ENCODE measurements at regions not wholly inside any gene's neighbourhood (a gene's known extent, or its start where the extent isn't known, plus 50 kb on each side); places are given as distances from the start of the nearest gene placed in this dataset.

DNA sequence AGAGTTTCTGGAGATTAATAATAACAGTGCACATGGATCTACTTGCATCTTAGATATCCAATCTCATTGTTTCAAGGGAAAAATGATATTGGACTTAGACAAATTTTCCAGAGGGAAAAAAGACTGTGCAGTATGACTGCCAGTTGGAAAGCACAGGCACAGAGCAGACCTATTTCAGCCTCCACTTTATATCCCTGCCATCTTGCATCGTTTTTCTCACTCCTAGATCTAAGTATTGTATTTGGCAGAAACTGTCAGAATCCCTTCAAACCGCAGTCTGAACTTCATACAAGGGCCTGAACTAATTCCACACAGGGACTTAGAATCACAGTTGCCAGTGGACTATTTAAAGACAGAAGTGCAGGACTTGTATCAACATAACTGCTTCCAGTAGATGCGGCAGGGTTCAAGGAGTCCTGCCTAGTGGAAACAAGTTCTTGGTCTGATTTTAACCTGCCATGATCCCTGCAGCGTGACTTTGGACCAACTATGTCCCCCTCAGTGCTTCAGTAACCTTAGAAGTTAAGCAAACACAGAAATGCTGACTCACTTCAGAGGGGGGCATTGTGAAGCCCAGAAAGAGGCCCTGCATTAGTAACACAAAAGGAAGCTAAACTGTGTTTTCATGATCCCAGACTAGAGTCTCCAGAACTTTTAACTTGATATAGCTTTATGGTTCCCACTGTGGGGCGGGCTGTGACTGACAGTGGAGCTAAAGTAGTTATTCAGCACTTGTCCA, 95.7 kb upstream of the PALS2 start:
- DNase-seq: no peak

DNA sequence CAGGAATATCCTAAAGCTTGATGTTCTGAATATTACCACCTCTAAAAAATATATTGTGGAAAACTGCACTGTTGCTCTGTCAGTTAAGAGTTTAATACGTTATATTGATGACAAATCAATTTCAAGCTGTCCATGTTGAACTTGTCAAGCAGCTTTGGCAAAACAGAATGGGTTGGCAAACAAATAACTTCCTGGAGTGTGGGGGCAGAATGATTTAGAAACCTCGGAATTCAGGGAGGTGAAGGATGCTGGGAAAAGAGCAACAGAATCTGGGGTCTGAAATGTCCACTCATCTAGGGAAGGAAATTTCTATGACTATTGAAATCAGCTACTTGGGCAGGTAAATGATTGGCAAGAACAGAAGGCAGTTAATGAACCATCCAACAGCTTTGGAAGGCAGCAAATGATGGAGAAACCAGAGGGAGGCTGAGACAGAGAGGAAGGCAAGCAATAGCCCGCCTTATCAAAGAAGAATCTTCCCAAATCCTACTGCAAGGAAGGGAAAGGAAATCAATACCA, 95.1 kb upstream of the PALS2 start:
- DNase-seq: no peak

DNA sequence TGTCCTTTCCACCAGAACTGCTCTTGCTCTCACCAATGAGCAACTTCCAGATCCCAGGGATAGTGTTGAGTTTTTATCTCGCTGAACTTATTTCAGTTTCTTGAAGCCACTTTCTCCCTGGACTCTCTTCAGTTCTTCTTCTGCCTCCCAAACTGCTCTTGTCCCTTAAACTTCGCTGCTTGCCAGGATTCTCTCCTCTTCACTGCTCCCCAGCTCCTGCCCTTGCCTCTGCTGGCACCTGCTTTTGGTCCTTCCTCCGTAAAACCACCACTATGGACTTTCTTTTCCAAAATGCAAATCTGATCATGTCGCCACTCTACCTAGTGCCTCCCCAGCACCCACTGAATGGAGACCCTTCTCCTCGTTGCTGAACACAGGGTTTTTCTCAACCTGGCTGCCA, 92.8 kb upstream of the PALS2 start:
- DNase-seq: no peak

DNA sequence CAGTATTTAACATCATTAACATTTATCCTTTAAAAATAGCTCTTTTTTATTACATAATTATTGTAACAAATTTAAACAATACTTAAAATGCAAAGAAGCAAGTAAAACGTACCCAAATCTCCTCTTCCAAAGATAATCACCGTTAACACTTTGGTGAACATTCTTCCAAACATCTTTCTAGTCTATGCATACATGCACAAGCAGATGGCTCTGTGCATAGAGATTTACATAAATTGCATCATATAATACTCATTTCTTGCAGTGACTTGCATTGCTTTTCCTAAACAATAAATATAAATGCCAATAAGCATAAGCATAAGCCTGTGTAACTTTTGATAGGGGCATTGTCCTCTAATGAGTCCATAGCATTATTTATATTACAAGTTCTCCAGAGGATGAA, 89.4 kb upstream of the PALS2 start:
- no peak for DNase-seq

DNA sequence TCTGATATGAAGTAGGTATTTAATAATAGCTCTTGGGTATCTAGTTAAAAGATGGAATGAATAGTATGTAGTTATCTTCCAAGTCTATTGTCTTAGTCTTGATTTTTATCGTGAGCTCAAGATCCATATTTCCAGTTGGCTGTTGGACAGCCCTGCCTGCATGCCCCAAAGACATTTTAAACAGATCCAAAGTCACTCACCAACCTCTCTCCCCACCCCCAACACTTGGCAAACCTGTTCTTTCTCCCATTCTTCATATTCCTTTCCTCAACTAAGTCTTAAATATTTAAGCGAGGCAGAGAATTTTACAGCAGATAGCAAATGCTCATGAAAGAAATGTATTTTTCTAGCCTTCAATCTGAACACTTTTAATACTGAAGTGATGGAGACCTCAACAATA, 80.7 kb upstream of the PALS2 start:
- no peak for DNase-seq

DNA sequence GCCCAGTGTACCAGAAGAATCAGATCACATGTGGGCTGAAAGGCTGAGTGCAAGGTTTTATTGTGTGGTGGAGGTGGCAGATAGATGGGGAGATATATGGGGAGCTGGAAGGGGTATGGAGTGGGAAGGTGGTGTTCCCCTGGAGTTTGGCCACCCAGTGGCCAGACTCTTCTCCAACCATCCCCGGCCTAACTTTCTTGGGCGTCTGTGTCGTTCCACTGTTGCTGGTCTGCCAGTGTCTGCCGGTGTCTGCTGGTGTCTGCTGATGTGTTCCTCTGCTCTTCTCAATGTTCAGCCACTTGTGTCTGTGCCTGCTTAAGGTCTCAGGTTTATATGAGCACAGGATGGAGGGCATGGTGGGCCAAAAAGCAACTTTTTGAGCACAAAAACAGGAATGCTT, 78.4 kb upstream of the PALS2 start:
- DNase-seq: no peak

DNA sequence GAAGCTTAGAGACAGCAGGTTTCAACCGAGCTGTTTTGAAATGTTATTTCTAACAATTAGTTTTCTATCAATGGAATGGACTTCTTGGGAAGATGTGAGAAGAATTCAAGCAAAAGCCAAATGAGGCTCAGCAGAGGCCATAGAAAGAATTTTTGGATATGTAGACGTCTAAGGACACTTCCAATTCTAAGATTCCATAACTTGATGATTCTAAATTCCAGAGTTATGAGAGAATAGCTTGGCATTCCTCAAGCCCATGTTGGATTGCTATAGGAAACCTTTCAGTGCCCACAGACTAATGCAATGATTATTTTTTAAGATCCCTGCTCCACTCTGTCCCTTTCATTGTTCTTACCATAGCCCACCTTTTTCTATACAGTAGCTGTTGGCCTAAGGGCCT, 77.2 kb upstream of the PALS2 start:
- DNase-seq: no peak

DNA sequence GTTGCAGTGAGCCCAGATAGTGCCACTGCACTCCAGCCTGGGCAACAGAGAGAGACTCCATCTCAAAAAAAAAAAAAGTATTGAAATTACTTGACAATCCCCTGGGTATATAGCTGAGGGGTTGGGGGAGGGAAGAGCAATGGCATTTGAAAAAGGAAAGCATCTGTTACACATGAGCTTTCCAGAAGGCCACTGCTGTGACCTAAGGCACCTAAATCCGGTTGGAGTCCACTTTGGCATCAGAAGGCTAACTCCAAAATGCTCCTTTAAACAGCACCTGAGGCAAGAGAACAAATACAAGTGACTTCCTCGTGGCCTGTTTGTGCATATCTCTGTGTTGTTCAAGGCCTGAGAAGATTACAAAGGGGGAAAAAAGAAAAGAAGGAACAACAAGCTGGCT, 74.8 kb upstream of the PALS2 start:
- no peak for DNase-seq

DNA sequence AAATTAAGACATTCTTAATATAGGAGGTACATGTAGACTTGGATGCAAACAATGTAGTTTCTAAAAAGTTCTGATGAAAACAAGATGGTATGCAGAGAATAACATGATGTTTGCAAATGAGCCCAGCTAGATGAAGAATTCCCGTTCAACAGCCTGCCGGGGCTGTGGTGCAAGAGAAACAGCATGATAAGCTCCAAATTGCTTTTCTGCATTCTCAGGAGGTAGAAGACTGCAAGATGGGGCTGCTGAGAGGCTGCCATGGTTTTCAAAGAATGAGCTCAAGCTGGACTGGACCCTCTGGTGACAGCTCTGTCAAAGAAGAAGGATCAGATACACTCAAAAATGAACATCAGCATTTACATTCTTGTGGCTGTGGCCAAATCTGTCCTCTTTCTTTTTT, 73.4 kb upstream of the PALS2 start:
- DNase-seq: no peak

DNA sequence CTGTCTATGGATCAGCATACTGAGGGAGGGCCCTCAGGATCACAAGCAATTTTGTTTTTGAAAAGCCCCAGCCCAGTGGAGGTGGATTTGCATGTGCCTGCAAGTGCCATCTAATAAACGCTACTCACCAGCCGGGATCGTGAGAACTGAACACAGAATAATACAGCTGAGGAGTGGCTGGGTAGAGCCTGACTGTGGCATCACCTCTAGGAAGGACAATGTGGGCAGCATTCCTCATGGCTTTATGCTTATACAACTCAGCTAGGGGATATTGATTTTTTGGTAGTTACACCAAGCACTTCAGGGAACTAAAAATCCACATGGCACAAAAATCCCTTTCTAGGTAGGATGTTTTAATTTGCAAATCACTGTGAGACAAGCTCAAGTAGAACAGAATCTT, 72.7 kb upstream of the PALS2 start:
- DNase-seq: no peak

DNA sequence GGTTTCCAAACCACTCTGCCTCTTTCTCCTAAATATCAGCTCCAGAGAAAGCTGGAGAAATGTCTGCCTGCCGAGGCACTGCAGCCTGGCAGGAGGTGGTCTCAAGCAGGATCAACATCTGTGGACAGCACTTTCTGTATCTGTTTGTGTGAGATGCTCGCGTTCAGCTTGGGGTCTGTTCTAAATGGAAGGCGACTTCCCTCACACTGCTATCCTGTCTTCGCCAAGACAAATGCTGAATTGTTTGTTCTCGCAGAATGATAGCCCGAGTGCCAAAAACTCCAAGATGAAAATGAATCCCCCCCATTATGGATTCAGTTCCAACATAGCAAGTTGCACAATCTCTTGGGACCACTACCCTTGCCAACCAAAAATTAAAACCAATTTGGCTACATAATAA, 72.2 kb upstream of the PALS2 start:
- DNase-seq: no peak

DNA sequence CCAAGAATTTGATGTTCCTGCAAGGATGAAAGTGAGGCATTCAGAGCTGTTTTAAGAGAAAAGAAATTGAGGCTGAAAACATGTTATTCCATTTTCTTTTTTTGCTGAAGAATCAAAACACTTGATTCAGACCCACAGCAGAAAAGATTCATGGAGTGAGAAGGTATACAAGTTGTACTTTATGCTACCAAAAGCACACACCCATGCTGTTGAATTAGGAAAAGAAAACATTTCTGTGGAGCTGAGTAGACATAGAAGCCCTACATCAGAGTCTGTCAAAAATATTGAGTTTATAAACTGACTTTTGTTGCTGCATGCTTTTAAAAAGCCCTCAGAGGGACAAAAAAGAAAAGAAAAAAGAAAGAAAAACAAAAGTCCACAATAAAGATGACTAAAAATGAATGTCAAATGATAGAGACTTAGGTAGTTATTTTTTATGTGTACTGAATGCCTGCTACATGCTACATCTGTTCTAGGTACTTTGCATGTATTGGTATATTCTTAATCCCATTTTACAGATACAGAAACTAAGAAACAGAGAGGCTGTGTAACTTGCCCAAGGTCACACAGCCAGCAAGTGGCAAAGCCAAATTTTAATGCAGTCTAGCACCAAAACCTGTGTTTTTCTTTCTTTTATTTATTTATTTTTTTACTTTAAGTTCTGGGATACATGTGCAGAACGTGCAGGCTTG, 71.7 kb upstream of the PALS2 start:
- no peak for DNase-seq

DNA sequence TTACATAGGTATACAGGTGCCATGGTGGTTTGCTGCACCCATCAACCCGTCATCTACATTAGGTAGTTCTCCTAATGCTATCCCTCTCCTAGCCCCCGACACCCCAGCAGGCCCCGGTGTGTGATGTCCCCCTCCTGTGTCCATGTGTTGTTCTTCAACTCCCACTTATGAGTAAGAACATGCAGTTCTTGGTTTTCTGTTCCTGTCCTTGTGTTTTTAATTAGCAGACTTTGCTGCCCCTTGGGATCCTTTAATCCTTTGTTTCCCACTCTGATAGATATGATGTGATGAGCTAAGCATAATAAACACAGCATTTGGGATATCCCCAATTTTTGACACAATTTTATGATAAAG, 71.1 kb upstream of the PALS2 start:
- no peak for DNase-seq

DNA sequence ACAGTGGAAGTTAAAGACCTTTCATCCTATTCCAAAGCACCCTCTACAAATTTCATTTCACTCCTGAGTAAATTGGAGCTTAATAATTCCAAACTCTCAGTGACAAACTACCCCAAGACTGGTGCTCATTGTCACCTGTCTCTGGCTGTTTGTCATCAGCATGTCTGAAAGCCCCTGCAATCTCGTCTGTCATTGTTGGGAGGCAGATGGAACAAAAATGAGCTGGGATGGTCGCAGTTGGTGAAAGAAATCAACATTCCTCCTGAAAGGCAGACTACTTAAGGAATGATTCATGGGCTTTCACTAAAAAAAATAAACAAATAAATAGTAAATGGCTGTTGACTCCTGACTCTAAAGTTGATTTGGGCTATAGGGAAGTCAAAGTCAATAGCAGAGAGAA, 69.7 kb upstream of the PALS2 start:
- DNase-seq: no peak

DNA sequence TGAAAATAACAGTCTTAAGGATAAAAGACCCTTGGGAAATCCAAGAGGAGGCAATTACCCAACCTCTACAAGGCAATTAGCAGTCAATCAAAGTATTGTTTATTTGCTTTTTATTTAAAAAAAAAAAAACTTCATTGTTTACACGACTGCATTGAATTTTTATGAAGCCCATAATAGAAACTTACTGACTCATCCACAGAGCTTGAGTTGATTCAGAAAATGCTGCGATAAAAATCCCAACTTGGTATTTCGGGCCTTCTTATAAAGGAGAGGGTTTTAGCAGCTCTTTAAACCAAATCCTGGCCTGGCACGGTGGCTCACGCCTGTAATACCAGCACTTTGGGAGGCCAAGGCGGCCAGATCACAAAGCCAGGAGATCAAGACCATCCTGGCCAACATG, 69.2 kb upstream of the PALS2 start:
- no peak for DNase-seq

DNA sequence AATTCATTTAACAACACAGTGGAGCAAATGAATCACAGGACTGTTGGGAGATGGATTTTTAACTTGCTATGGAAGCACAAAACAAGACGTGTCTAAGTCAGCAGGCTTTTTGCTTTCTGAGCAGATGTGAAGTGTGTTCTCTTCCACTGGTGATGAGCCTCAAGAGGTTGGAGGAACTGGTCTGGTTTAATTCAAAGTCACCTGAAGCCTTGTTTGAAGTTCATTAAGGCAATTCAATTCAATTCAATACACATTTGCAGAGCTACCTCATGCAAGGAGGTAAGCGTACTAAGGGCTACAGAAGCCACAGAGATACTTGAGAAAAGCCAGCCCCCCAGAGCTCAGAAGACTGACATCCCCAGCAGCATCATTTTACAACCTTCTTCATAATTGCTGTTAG, 68.4 kb upstream of the PALS2 start:
- DNase-seq: no peak

DNA sequence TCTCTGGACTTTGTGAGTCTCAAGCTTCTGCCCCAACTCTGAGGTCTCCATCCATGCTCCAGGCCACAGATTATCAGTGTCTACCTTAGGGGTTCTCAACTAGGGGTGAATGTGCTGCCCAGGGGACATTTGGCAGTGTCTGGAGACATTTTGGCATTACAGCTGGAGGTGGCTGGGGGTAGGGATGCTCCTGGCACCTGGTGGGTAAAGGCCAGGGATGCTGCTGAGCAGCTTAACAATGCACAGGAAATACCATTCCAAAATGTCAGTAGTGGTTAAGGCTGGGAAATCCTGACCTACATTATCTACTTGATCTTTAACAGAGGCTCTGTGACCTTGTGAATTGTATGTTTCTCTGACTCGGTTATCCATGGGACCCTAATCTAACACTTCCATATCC, 67.3 kb upstream of the PALS2 start:
- no peak for DNase-seq

DNA sequence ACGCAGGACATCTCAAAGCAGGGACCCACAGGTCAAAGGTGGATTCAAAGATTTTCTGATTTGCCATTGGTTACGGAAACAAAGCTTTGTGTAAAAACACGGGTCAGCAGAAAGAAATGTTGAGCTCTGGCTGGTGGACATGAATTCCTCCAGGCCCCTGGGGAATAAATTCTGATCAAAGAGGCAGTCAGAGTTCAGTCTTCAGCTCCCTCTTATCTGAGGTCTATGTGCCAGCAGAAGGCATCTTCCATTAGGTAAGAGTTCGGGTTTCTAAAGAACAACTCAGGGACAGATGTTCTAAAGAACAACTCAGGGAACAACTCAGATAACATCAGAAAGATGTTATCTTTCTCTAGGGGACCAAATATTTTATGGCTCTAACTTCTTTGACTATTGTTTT, 64.9 kb upstream of the PALS2 start:
- no peak for DNase-seq

DNA sequence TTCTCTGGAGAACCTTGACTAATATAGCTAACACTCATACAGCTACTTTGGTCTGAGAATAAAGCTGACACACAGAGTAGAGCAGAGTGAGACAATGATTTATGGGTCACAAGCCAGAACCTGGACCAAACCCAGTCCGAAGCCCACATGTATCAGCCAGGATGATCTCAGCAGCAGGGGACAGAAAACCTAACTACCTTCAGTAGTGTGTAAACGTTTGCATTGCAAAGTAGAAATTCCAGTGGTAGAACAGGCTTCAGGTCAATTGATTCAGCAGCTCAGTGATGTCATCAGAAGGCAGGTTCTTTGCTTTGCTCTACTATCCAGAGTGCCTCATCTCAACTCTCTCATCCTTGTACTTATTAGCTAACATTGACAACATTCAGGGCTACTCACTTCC, 62.5 kb upstream of the PALS2 start:
- DNase-seq: no peak

DNA sequence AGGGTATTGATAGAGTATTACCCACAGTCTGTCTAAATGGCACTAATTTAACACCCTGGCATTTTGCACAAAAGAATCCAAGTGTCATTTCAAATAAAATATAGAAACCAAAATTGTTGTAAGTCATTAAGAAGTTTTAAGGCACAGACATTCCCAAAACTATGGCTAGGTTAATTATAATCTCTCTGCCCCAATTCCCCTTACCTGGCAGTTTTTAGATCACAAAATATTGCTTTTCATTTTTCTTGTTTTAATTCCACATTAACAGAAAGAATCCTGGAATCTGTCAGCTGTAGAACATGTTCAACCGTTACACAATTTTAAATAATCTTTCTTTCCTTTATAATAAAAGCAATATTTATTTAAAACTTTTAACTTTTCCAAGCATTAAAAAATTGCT, 56.1 kb upstream of the PALS2 start:
- no peak for DNase-seq

DNA sequence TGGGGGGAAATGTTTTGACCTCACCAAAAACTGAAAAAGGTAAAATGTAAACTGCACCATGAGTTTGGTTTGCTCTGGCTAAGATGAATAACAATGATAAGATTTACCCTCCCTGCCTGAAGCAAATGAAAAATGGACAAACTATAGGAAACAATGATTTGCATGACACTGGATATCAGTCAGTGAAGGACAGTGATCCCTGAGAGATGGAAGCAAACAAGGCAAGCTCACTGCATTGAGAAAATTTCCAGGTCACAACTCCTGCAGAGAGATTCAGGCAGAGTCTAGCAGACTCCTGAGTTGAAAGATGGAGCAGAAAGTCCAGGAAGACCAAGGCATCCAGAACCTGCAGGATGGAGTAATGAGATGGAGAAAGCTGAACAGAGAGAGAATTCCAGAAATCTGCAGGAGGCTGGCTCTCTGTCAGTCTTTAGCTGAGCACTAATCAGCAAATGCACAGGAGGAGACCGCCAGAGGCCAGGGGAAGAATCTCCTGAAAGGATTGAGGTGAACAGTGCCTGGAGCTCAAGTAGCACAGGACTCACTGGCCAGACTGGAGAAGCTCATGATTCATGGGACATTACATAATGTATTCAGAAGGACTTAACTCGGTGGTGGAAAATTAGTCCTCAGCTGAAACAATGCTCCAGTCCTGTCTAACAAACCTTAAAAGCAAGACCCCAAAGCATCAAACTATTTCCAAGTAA, 51.2 kb upstream of the PALS2 start:
- DNase-seq: no peak
